ENCODE measurements at regions not wholly inside any gene's neighbourhood (a gene's known extent, or its start where the extent isn't known, plus 50 kb on each side); places are given as distances from the start of the nearest gene placed in this dataset.

- DNase-seq (ENCODE audit: low read depth in 2 of 2), result no peak
Observed at GRCh38 chr11:76298255-76298654, 82.7 kb downstream of the THAP12 start.

GRCh38 chr11:76296731-76297542, 84.0 kb downstream of the THAP12 start:
- DNase-seq (ENCODE audit: low read depth in 2 of 2), result no peak

- no peak for DNase-seq (ENCODE audit: low read depth in 2 of 2)
Observed at GRCh38 chr11:76293189-76293631, 86.9 kb upstream of the WNT11 start.

GRCh38 chr11:76292583-76293188, 86.4 kb upstream of the WNT11 start:
- no peak for DNase-seq (ENCODE audit: low read depth in 2 of 2)

- DNase-seq (ENCODE audit: low read depth in 2 of 2), result no peak
Observed at GRCh38 chr11:76291576-76292526, 85.5 kb upstream of the WNT11 start.

- DNase-seq (ENCODE audit: low read depth in 2 of 2), result no peak
Observed at GRCh38 chr11:76288166-76288980, 82.1 kb upstream of the WNT11 start.

- DNase-seq (ENCODE audit: low read depth in 2 of 2), result no peak
Observed at GRCh38 chr11:76287227-76287626, 80.9 kb upstream of the WNT11 start.

GRCh38 chr11:76285397-76286104, 79.2 kb upstream of the WNT11 start:
- DNase-seq (ENCODE audit: low read depth in 2 of 2), result no peak

GRCh38 chr11:76284161-76284560, 77.9 kb upstream of the WNT11 start:
- DNase-seq (ENCODE audit: low read depth in 2 of 2), result no peak

- no peak for DNase-seq (ENCODE audit: low read depth in 2 of 2)
Observed at GRCh38 chr11:76282811-76283595, 76.7 kb upstream of the WNT11 start.

GRCh38 chr11:76282172-76282571, 75.9 kb upstream of the WNT11 start:
- DNase-seq (ENCODE audit: low read depth in 2 of 2), result no peak

- DNase-seq (ENCODE audit: low read depth in 2 of 2), result no peak
Observed at GRCh38 chr11:76281558-76281906, 75.2 kb upstream of the WNT11 start.

GRCh38 chr11:76280882-76281557, 74.7 kb upstream of the WNT11 start:
- no peak for DNase-seq (ENCODE audit: low read depth in 2 of 2)

- no peak for DNase-seq (ENCODE audit: low read depth in 2 of 2)
Observed at GRCh38 chr11:76280151-76280881, 74.0 kb upstream of the WNT11 start.

GRCh38 chr11:76279646-76280045, 73.3 kb upstream of the WNT11 start:
- no peak for DNase-seq (ENCODE audit: low read depth in 2 of 2)

GRCh38 chr11:76279038-76279437, 72.7 kb upstream of the WNT11 start:
- no peak for DNase-seq (ENCODE audit: low read depth in 2 of 2)

- DNase-seq (ENCODE audit: low read depth in 2 of 2), result no peak
Observed at GRCh38 chr11:76278526-76278925, 72.2 kb upstream of the WNT11 start.

GRCh38 chr11:76277298-76278175, 71.2 kb upstream of the WNT11 start:
- no peak for DNase-seq (ENCODE audit: low read depth in 2 of 2)

Data from fibroblast of skin of left biceps (primary cell).